ENCODE measurements at regions not wholly inside any gene's neighbourhood (a gene's known extent, or its start where the extent isn't known, plus 50 kb on each side); places are given as distances from the start of the nearest gene placed in this dataset.

- Histone ChIP-seq H3K9me3 (no peaks in the 10 kb centered on the region), H3K27me3 (replicated peaks in 1 of 7) (no peaks in the 10 kb centered on the region), H3K36me3 (no peaks in the 10 kb centered on the region), H3K4me1 (no peaks in the 10 kb centered on the region), H3K4me3 (no peak overlapping the region), H3K27ac (no peak overlapping the region)
- no peak for TF ChIP-seq POLR2A (IDR thresholded peaks at IDR 0.05)
- no peak for TF ChIP-seq POLR2AphosphoS5 (IDR thresholded peaks at IDR 0.05)
- TF ChIP-seq, protein P1, sequence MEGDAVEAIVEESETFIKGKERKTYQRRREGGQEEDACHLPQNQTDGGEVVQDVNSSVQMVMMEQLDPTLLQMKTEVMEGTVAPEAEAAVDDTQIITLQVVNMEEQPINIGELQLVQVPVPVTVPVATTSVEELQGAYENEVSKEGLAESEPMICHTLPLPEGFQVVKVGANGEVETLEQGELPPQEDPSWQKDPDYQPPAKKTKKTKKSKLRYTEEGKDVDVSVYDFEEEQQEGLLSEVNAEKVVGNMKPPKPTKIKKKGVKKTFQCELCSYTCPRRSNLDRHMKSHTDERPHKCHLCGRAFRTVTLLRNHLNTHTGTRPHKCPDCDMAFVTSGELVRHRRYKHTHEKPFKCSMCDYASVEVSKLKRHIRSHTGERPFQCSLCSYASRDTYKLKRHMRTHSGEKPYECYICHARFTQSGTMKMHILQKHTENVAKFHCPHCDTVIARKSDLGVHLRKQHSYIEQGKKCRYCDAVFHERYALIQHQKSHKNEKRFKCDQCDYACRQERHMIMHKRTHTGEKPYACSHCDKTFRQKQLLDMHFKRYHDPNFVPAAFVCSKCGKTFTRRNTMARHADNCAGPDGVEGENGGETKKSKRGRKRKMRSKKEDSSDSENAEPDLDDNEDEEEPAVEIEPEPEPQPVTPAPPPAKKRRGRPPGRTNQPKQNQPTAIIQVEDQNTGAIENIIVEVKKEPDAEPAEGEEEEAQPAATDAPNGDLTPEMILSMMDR (IDR thresholded peaks at IDR 0.05 in 8 of 11, conservative IDR thresholded peaks at IDR 0.05 in 3 of 11) = no peak
- intact Hi-C loops (cut with DNase I; ENCODE audit: low total_unique reads) = no loop called here
- no peak for DNase-seq
- 80 to 95% (median 87%) methylated on average over 1 of the region's 1 CpG for WGBS, 5 donors
Measured at GRCh38 chr2:221276033-221276432, 296.1 kb downstream of the EPHA4 start.

DNA sequence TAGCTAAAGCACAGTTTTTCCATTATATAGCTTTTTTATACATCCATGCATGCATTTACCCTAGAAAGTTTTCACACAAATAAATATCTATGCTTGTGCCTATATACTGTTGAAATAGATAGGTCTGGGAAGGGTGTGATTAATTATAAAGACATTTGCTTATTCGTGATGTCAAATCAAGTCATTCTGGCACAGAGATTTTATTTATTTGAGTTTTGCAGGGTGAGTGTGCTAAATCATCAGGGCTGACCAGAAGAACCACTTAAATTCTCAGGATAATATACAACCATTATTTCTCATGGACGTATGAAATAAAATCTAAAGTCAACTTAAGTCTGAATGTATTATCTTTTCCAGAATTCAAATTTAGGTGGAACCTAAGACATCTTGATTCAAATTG lies 295.5 kb downstream of the EPHA4 start:
- H3K9me3 ChIP-seq = no peaks in the 10 kb centered on the region
- H3K4me1 ChIP-seq = no peaks in the 10 kb centered on the region
- no peaks in the 10 kb centered on the region for H3K27me3 ChIP-seq (replicated peaks in 1 of 7)
- intact Hi-C loops (cut with DNase I; ENCODE audit: low total_unique reads) = no loop called here
- TF ChIP-seq POLR2A (IDR thresholded peaks at IDR 0.05) (no peak), POLR2AphosphoS5 (IDR thresholded peaks at IDR 0.05) (no peak)
- TF ChIP-seq, protein P1 (IDR thresholded peaks at IDR 0.05 in 8 of 11, conservative IDR thresholded peaks at IDR 0.05 in 3 of 11) = no peak
- H3K27ac ChIP-seq = no peak overlapping the region
- H3K4me3 ChIP-seq = no peak overlapping the region
- no peak for DNase-seq
- WGBS, 5 donors = 88 to 96% (median 91%) methylated on average over 2 of the region's 2 CpGs
- H3K36me3 ChIP-seq = no peaks in the 10 kb centered on the region

DNA sequence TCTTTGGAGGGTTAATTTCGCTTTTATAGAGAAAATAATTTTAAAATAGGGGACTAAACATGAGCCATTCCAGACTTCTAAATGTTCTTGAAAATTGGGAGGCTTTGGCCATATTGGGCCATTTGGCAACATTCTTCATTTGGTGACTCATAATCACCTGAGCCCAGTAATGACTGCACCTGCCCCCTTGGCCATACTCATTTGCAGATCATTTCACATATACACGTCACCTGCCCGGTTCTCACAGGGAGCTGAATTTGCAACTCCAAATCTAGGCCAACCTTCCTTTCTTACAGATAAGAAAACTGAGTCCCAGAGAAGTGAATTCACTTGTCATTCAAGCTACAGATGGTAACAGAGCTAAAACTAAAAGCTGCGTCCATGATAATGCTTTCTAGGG lies 289.7 kb downstream of the EPHA4 start:
- H3K27me3 ChIP-seq (replicated peaks in 1 of 7) = no peaks in the 10 kb centered on the region
- no peaks in the 10 kb centered on the region for H3K36me3 ChIP-seq
- no peak overlapping the region for H3K4me3 ChIP-seq
- no peaks in the 10 kb centered on the region for H3K9me3 ChIP-seq
- DNase-seq = no peak
- peaks cover 0 to 8% (median 0%) of the 10 kb centered on the region in 6 donors for H3K4me1 ChIP-seq
- H3K27ac ChIP-seq = no peak overlapping the region
- WGBS, 5 donors = 86 to 95% (median 91%) methylated on average over 4 of the region's 4 CpGs
- no peak for TF ChIP-seq POLR2A (IDR thresholded peaks at IDR 0.05)
- TF ChIP-seq, protein P1 (IDR thresholded peaks at IDR 0.05 in 8 of 11, conservative IDR thresholded peaks at IDR 0.05 in 3 of 11) = no peak
- TF ChIP-seq POLR2AphosphoS5 (IDR thresholded peaks at IDR 0.05) = no peak
- intact Hi-C loops (cut with DNase I; ENCODE audit: low total_unique reads) = no loop called here

- intact Hi-C loops (cut with DNase I; ENCODE audit: low total_unique reads) = no loop called here
- Histone ChIP-seq H3K9me3 (no peaks in the 10 kb centered on the region), H3K27me3 (replicated peaks in 1 of 7) (no peaks in the 10 kb centered on the region), H3K4me1 (peaks cover 0 to 8% (median 0%) of the 10 kb centered on the region in 6 donors), H3K36me3 (no peaks in the 10 kb centered on the region), H3K4me3 (no peak overlapping the region), H3K27ac (no peak overlapping the region)
- no peak for DNase-seq
- no peak for TF ChIP-seq POLR2A (IDR thresholded peaks at IDR 0.05)
- TF ChIP-seq, protein P1 (IDR thresholded peaks at IDR 0.05 in 8 of 11, conservative IDR thresholded peaks at IDR 0.05 in 3 of 11) = no peak
- no peak for TF ChIP-seq POLR2AphosphoS5 (IDR thresholded peaks at IDR 0.05)
- WGBS, 5 donors = 31 to 36% (median 36%) methylated on average over 5 of the region's 5 CpGs
Measured at GRCh38 chr2:221283896-221284545, 288.1 kb downstream of the EPHA4 start.
